HFF-Myc (cell line): ENCODE measurements at regions not wholly inside any gene's neighbourhood (a gene's known extent, or its start where the extent isn't known, plus 50 kb on each side); places are given as distances from the start of the nearest gene placed in this dataset.

ENCODE experiments used
- DNase-seq: peaks from one replicate; pipeline ENCODE4 v3.0.0-alpha.2; 2011; ENCODE audit warnings: low read depth; ENCODE audit errors: extremely low read depth
- H3K4me3 ChIP-seq: replicated peaks from 2 replicates; pipeline ENCODE4 v1.5.1; 2011; ENCODE audit warnings: low read depth, mild to moderate bottlenecking, control low read depth, low read length
- TF ChIP-seq, protein P1 (sequence below): IDR thresholded peaks from 2 replicates; pipeline ENCODE4 v1.5.1; 2012; ENCODE audit warnings: mild to moderate bottlenecking, low read depth, low read length, control low read depth; ENCODE audit errors: missing control alignments

DNA sequence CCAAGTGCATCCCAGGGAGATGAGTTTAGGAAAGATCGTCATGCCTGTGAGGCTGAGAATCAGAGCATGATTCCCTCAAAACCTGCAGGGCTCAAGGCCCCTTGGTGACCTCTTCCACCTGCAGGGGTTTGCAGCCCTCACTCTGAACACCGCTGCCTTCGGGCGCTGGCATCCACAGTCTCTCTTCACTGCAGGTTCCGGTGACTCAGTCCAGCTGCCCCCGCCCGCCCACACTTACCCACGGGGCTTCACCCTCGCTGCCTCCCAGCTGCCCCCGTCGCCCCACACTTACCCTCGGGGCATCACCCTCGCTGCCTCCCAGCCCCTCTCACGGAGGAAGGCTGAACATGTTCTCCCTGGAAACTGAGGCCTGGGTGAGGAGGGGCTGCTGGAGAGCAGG, 277.1 kb downstream of the XXYLT1 start:
- no peak overlapping the region for H3K4me3 ChIP-seq
- TF ChIP-seq, protein P1, sequence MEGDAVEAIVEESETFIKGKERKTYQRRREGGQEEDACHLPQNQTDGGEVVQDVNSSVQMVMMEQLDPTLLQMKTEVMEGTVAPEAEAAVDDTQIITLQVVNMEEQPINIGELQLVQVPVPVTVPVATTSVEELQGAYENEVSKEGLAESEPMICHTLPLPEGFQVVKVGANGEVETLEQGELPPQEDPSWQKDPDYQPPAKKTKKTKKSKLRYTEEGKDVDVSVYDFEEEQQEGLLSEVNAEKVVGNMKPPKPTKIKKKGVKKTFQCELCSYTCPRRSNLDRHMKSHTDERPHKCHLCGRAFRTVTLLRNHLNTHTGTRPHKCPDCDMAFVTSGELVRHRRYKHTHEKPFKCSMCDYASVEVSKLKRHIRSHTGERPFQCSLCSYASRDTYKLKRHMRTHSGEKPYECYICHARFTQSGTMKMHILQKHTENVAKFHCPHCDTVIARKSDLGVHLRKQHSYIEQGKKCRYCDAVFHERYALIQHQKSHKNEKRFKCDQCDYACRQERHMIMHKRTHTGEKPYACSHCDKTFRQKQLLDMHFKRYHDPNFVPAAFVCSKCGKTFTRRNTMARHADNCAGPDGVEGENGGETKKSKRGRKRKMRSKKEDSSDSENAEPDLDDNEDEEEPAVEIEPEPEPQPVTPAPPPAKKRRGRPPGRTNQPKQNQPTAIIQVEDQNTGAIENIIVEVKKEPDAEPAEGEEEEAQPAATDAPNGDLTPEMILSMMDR, result no peak
- DNase-seq, result no peak

DNA sequence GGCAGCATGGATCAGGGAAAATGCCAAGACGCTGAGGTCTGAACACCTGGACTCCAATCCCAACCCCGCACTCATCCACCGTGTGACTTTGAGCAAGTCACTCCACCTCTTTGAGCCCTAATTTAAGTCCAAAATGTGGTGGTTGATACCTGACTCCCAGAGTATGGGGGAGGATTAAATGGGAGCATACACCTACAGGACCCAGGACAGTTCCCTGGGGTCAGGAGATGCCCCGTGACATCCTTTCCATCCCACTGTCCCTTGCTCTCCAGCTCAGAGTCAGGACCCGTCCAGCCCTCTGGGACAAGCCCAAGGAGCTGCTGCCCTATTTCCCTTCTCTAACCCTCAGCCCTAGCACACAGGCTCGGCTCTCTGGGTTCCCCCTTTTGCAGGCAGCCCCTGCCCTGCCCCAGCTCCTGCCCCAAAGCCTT, 276.4 kb downstream of the XXYLT1 start:
- H3K4me3 ChIP-seq, result no peak overlapping the region
- TF ChIP-seq, protein P1, result no peak

DNA sequence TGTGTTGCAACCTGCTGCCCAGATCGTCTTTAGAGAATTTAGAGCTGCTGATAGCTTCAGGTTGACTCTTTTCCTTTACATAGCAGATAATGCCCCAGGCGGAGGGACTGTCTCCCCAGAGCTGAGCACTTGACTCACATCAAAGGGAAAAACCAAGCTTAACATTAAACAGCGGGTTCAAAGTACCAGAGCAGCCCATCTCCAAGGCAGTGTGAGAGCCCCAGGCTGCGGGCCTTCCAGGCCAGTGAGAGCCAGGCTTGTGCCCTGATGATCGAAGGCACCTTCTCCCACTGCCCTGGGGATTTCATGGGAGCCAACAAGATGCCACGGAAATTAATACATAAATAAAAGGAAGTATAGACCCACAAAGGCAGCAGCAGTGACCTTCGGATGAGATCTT, 275.6 kb downstream of the XXYLT1 start:
- no peak for DNase-seq
- H3K4me3 ChIP-seq, result no peak overlapping the region
- TF ChIP-seq, protein P1, result no peak

More for the DNA sequence above, 276.4 kb downstream of the XXYLT1 start:
- DNase-seq, result no peak

DNA sequence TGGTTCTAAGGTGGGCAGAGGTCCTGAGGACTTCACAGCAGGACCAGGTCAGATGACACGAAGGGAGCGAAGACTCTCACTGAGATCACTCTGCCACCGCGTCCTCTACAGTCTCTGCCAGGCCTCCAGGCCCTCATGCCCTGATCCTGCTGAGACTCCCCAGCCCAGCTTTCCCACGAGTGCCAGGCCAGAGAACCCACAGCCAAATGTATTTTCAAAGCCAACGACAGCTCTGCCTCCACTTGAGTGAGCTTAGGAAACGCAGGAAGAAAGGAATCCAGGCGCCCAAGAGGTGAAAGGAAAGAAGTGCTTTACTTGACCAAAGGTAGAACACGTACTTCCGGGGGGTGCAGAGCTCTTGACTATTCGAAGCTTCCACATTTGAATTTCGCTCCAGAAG, 275.0 kb downstream of the XXYLT1 start:
- H3K4me3 ChIP-seq, result no peak overlapping the region
- no peak for DNase-seq
- TF ChIP-seq, protein P1, result no peak

DNA sequence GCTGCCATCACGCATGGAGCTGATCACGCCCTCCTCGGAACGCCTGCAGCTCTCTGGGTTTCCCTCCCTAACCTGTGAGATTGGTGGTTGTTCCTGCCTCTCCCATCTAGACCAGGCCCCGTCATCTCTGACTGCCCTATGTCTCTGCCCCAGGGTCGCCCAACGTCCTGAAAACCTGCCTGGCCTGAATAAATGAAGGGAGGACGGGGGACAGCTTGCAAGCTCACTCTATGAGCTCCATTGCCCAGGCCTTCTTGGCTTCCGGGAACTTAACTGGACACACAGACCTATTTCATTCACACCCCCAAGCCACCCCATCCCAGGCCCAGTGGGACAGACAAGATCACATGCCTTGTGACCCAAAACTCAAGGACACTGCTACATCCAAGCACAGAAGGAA, 274.2 kb downstream of the XXYLT1 start:
- H3K4me3 ChIP-seq, result no peak overlapping the region
- no peak for DNase-seq
- TF ChIP-seq, protein P1, result no peak

DNA sequence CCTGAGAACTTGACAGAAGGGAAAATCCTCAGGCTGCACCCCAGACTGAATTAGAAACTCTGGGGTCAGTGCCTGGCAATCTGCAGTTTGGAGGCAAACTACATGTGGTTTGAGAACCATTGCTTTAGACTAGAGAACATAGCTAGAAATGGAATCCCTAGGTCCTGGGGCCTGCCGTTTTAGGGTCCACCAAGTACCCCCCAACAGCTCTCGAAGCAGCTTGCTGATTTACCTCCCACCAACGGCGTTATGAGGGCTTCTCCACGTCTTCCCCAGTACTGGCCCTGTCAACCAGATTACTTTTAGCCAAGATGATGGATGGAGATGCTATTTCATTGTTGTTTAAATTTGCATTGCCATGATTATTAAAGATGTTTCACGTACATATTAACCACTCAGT, 272.5 kb downstream of the XXYLT1 start:
- TF ChIP-seq, protein P1, result no peak
- no peak for DNase-seq
- no peak overlapping the region for H3K4me3 ChIP-seq

DNA sequence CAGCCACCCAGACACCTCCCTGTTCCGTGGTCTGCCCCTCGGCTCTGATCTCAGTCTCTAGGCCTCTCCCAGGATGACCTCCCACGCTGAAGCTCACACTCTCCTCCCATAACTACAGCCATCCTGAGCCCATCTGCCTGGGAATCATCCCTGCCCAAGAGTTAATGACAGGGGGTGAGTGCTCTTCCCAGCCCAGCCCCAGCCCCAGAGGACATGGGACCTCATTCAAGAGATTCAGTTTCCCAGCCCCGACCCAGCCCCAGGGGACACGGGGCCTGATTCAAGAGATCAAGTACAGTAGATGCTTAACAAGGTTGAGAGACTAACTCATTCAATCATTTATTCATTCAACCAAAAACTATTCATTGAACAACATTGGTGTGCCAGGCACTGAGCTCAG, 272.0 kb downstream of the XXYLT1 start:
- H3K4me3 ChIP-seq, result no peak overlapping the region
- TF ChIP-seq, protein P1, result no peak
- DNase-seq, result no peak
